WTC11 (cell line): ENCODE measurements at regions not wholly inside any gene's neighbourhood (a gene's known extent, or its start where the extent isn't known, plus 50 kb on each side); places are given as distances from the start of the nearest gene placed in this dataset.

Experiments used
- ATAC-seq: fragments of 200-7000 bp; cut with Tn5 transposase; 2 replicates; pipeline ENCODE4 v1.10.0; 2021; ENCODE audit warnings: mild to moderate bottlenecking, moderate library complexity
- CTCF ChIA-PET: fragments of 300-600 bp; sonication (Branson Sonifier 250); formaldehyde crosslinking; loops from one replicate; lab custom pipeline; 2021; ENCODE audit warnings: antibody characterized with exemption; lab: Charles Lee
- POLR2A ChIA-PET: fragments of 350-600 bp; sonication (Branson Sonifier 250); formaldehyde crosslinking; loops from one replicate; lab custom pipeline; 2021; ENCODE audit warnings: antibody characterized with exemption; lab: Charles Lee
- DNase-seq: peaks from one replicate; pipeline ENCODE4 v3.0.0; 2021; ENCODE audit warnings: low spot score
- H3K27ac Mint-ChIP-seq: 2 replicates; pipeline ENCODE4 v1.8.0; 2021; ENCODE audit warnings: mixed read lengths
- H3K27me3 Mint-ChIP-seq: 2 replicates; pipeline ENCODE4 v1.8.0; 2021; ENCODE audit warnings: low read depth, mild to moderate bottlenecking, moderate library complexity, mixed read lengths
- H3K36me3 Mint-ChIP-seq: 2 replicates; pipeline ENCODE4 v1.8.0; 2021; ENCODE audit warnings: mixed read lengths
- H3K4me1 Mint-ChIP-seq: 2 replicates; pipeline ENCODE4 v1.8.0; 2022; ENCODE audit warnings: mixed read lengths
- H3K4me3 Mint-ChIP-seq: 2 replicates; pipeline ENCODE4 v1.8.0; 2021; ENCODE audit warnings: mild to moderate bottlenecking, moderate library complexity, mixed read lengths
- H3K9me3 Mint-ChIP-seq: 2 replicates; pipeline ENCODE4 v1.8.0; 2021; ENCODE audit warnings: mixed read lengths
- AFF4 ChIP-seq: sonication (generic); formaldehyde crosslinking; IDR thresholded peaks from 2 replicates; pipeline ENCODE4 v1.8.1; 2023; ENCODE audit warnings: mild to moderate bottlenecking, missing genetic modification reagents, borderline replicate concordance
- ATF1 ChIP-seq: sonication (generic); formaldehyde crosslinking; IDR thresholded peaks from 2 replicates; pipeline ENCODE4 v1.8.1; 2023; ENCODE audit warnings: mild to moderate bottlenecking, moderate library complexity, missing genetic modification reagents
- ATF2 ChIP-seq: sonication (generic); formaldehyde crosslinking; IDR thresholded peaks from 2 replicates; pipeline ENCODE4 v1.8.1; 2022; ENCODE audit warnings: low read depth, missing genetic modification reagents, borderline replicate concordance
- CBFB ChIP-seq: sonication (generic); formaldehyde crosslinking; IDR thresholded peaks from 2 replicates; pipeline ENCODE4 v1.8.1; 2022; ENCODE audit warnings: mild to moderate bottlenecking, low read depth, missing genetic modification reagents
- ERG ChIP-seq: fragments of 250-450 bp; sonication (Bioruptor Pico); IDR thresholded peaks from 2 replicates; pipeline ENCODE4 v1.8.0; 2021; ENCODE audit warnings: mild to moderate bottlenecking
- FOXJ3 ChIP-seq: sonication (generic); formaldehyde crosslinking; IDR thresholded peaks from 2 replicates; pipeline ENCODE4 v1.9.0; 2021; ENCODE audit warnings: missing genetic modification reagents, mild to moderate bottlenecking, borderline replicate concordance
- HMGA2 ChIP-seq: fragments of 250-450 bp; sonication (Bioruptor Pico); IDR thresholded peaks from 2 replicates; pipeline ENCODE4 v1.4.0; 2021; ENCODE audit warnings: mild to moderate bottlenecking, moderate library complexity
- MLX ChIP-seq: sonication (generic); formaldehyde crosslinking; IDR thresholded peaks from 2 replicates; pipeline ENCODE4 v1.8.1; 2023; ENCODE audit warnings: mild to moderate bottlenecking, missing genetic modification reagents, moderate library complexity
- NR3C1 ChIP-seq: sonication (generic); formaldehyde crosslinking; conservative IDR thresholded peaks from 2 replicates; pipeline ENCODE4 v1.8.1; 2023; ENCODE audit warnings: low read depth, mild to moderate bottlenecking, missing genetic modification reagents
- PREB ChIP-seq: sonication (generic); formaldehyde crosslinking; IDR thresholded peaks from 2 replicates; pipeline ENCODE4 v1.8.1; 2022; ENCODE audit warnings: mild to moderate bottlenecking, missing genetic modification reagents, moderate library complexity, borderline replicate concordance
- PRRX2 ChIP-seq: fragments of 250-450 bp; sonication (Bioruptor Pico); IDR thresholded peaks from 2 replicates; pipeline ENCODE4 v1.8.0; 2021; ENCODE audit warnings: mild to moderate bottlenecking
- SMAD3 ChIP-seq: sonication (generic); formaldehyde crosslinking; IDR thresholded peaks from 2 replicates; pipeline ENCODE4 v1.8.0; 2022; ENCODE audit warnings: missing genetic modification reagents, mild to moderate bottlenecking, borderline replicate concordance
- STAT6 ChIP-seq: sonication (generic); formaldehyde crosslinking; conservative IDR thresholded peaks from 2 replicates; pipeline ENCODE4 v1.8.1; 2023; ENCODE audit warnings: mild to moderate bottlenecking, low read depth, missing genetic modification reagents, moderate library complexity
- TEAD1 ChIP-seq: sonication (generic); formaldehyde crosslinking; IDR thresholded peaks from 2 replicates; pipeline ENCODE4 v1.8.0; 2022; ENCODE audit warnings: mild to moderate bottlenecking, missing genetic modification reagents
- TEAD4 ChIP-seq: sonication (generic); formaldehyde crosslinking; IDR thresholded peaks from 2 replicates; pipeline ENCODE4 v1.8.0; 2022; ENCODE audit warnings: mild to moderate bottlenecking, missing genetic modification reagents
- ZNF219 ChIP-seq: sonication (generic); formaldehyde crosslinking; IDR thresholded peaks from 2 replicates; pipeline ENCODE4 v1.8.0; 2023; ENCODE audit warnings: missing genetic modification reagents, mild to moderate bottlenecking, borderline replicate concordance
- ZNF232 ChIP-seq: sonication (generic); formaldehyde crosslinking; IDR thresholded peaks from 2 replicates; pipeline ENCODE4 v1.8.0; 2022; ENCODE audit warnings: mild to moderate bottlenecking, missing genetic modification reagents
- ZNF317 ChIP-seq: sonication (generic); formaldehyde crosslinking; IDR thresholded peaks from 2 replicates; pipeline ENCODE4 v1.8.1; 2023; ENCODE audit warnings: low read depth, mild to moderate bottlenecking, moderate library complexity, missing genetic modification reagents, borderline replicate concordance
- ZNF416 ChIP-seq: fragments of 250-450 bp; sonication (Bioruptor Pico); IDR thresholded peaks from 2 replicates; pipeline ENCODE4 v1.9.0; 2021; ENCODE audit warnings: mild to moderate bottlenecking, inconsistent platforms
- TF ChIP-seq, protein P1 (sequence below): sonication (generic); formaldehyde crosslinking; IDR thresholded peaks from 2 replicates; pipeline ENCODE4 v1.8.1; 2022; ENCODE audit warnings: low read depth, mild to moderate bottlenecking, moderate library complexity, missing genetic modification reagents, borderline replicate concordance

GRCh38 chr11:43197379-43197778 lies 114.4 kb upstream of the API5 start (continued):
- TF ChIP-seq ATF2 (CRISPR knock-in tag): no peak
- TF ChIP-seq, all 79 proteins: peak for 0

DNA sequence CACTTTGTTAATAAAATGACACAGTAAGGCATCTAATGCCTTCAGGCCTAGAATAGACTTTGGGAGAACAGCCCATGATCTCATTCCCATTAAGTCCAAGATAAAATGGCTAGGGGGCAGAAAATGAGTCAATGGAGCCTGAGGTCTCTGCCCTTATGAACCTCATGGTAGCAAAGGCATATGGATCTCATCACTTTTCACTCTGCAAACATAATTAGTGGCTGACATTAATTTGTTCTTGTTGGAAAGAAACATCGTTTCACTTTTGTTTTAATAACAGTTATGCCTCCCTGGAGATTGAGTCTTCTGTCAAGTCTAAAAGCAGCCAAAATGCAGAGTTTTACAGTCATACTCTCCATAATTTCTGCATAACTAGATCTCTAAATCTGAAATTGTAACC lies 111.8 kb upstream of the API5 start:
- DNase-seq (no peak), ATAC-seq (no peak)
- Mint-ChIP-seq H3K27me3 (peaks cover 4% of the 10 kb centered on the region), H3K4me1 (no peaks in the 10 kb centered on the region), H3K36me3 (no peaks in the 10 kb centered on the region), H3K4me3 (no peak overlapping the region), H3K9me3 (peaks cover 20% of the 10 kb centered on the region), H3K27ac (no peak overlapping the region)
- ChIA-PET CTCF (no interaction called here), POLR2A (no interaction called here)
- no peak for TF ChIP-seq PREB
- no peak for TF ChIP-seq ZNF232 (CRISPR knock-in tag)
- no peak for TF ChIP-seq STAT6
- no peak for TF ChIP-seq ZNF317 (CRISPR knock-in tag)

DNA sequence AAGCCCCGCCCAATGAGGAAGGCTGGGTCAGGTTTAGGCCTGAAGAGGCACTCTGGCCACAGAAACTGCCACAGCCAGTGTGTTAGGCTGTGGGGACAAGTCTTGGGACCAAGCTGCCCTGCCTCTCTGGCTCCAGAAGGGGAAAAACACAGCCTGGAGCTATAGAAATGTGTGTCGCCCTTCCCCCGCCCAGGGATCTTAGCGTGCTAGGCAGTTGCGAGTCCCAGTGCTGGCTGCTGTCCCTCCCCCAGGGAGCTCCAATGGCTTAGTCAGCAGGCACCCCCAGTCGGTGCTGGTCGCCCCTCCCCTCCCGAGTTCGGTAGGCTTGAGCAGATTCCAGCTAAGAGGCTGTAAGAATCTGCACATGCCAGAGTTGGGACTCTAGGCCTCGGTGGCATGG lies 99.5 kb upstream of the API5 start:
- CTCF ChIA-PET: interaction anchor here (1.4 kb wide), 1 partner anchor 33 kb away, joined by 5 read pairs; no protein-coding TSS in a partner anchor
- Mint-ChIP-seq H3K4me1 (peaks cover 17% of the 10 kb centered on the region), H3K36me3 (peaks cover 23% of the 10 kb centered on the region), H3K27me3 (peaks cover 19% of the 10 kb centered on the region), H3K4me3 (no peak overlapping the region), H3K27ac (no peak overlapping the region), H3K9me3 (peaks cover 58% of the 10 kb centered on the region)
- ATAC-seq (peak; percentile 94), DNase-seq (peak; percentile 65)
- POLR2A ChIA-PET: no interaction called here
- TF ChIP-seq ZNF416 (CRISPR knock-in tag): no peak
- TF ChIP-seq ERG (CRISPR knock-in tag): no peak
- TF ChIP-seq FOXJ3: no peak
- no peak for TF ChIP-seq AFF4 (CRISPR knock-in tag)
- TF ChIP-seq TEAD4 (CRISPR knock-in tag): no peak
- TF ChIP-seq ZNF219 (CRISPR knock-in tag): no peak
- TF ChIP-seq HMGA2: no peak
- no peak for TF ChIP-seq MLX
- no peak for TF ChIP-seq PREB
- no peak for TF ChIP-seq ATF1 (CRISPR knock-in tag)
- no peak for TF ChIP-seq NR3C1
- TF ChIP-seq TEAD1: no peak
- no peak for TF ChIP-seq CBFB (CRISPR knock-in tag)
- no peak for TF ChIP-seq PRRX2 (CRISPR knock-in tag)
- TF ChIP-seq, protein P1, sequence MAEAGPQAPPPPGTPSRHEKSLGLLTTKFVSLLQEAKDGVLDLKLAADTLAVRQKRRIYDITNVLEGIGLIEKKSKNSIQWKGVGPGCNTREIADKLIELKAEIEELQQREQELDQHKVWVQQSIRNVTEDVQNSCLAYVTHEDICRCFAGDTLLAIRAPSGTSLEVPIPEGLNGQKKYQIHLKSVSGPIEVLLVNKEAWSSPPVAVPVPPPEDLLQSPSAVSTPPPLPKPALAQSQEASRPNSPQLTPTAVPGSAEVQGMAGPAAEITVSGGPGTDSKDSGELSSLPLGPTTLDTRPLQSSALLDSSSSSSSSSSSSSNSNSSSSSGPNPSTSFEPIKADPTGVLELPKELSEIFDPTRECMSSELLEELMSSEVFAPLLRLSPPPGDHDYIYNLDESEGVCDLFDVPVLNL (CRISPR knock-in tag): no peak
- no peak for TF ChIP-seq SMAD3 (CRISPR knock-in tag)
